Right atrium auricular region (tissue), 2 donors: ENCODE measurements at regions not wholly inside any gene's neighbourhood (a gene's known extent, or its start where the extent isn't known, plus 50 kb on each side); places are given as distances from the start of the nearest gene placed in this dataset.

ENCODE experiments used
- DNase-seq: peaks from one replicate; pipeline ENCODE4 v3.0.0-alpha.2; 2019; ENCODE audit warnings: low spot score
- H3K27ac ChIP-seq, 2 donors: fragments of 200-600 bp; sonication (generic); 1 replicate in 1 of 2; 2 replicates in 1 of 2; pipeline ENCODE4 v1.5.1; 2016 to 2019
- H3K27me3 ChIP-seq, 2 donors: fragments of 200-600 bp; sonication (generic); one replicate each; pipeline versions ENCODE4 v1.5.1 to v1.6.0; 2017 to 2019
- H3K36me3 ChIP-seq: fragments of 200-600 bp; sonication (generic); one replicate; pipeline ENCODE4 v1.5.1; 2016
- H3K4me1 ChIP-seq, 2 donors: fragments of 200-600 bp; sonication (generic); one replicate each; pipeline versions ENCODE4 v1.5.1 to v1.6.0; 2017 to 2019
- H3K4me3 ChIP-seq, 2 donors: fragments of 200-600 bp; sonication (generic); 1 replicate in 1 of 2; 2 replicates in 1 of 2; pipeline ENCODE4 v1.5.1; 2017 to 2019; ENCODE audit warnings: mild to moderate bottlenecking in 1 of 2, moderate library complexity in 1 of 2
- H3K9me3 ChIP-seq, 2 donors: fragments of 200-600 bp; sonication (generic); one replicate each; pipeline ENCODE4 v1.5.1; 2019
- CTCF ChIP-seq, 2 donors: fragments of 200-600 bp; sonication (generic); IDR thresholded peaks; one replicate each; pipeline ENCODE4 v1.5.1; 2019; ENCODE audit warnings: antibody characterized with exemption in 2 of 2

GRCh38 chr2:204110751-204111516 lies 174.4 kb downstream of the ICOS start:
- H3K36me3 ChIP-seq, result no peaks in the 10 kb centered on the region
- DNase-seq, result no peak
- H3K27me3 ChIP-seq, result no peaks in the 10 kb centered on the region
- H3K4me3 ChIP-seq, result no peak overlapping the region
- H3K27ac ChIP-seq, result peak overlapping the region; percentile 33 to 61
- TF ChIP-seq CTCF (IDR thresholded peaks at IDR 0.05), result no peak
- H3K4me1 ChIP-seq, result peaks cover 0 to 69% of the 10 kb centered on the region in 2 donors
- H3K9me3 ChIP-seq, result no peaks in the 10 kb centered on the region

GRCh38 chr2:204112084-204112770 lies 175.7 kb downstream of the ICOS start:
- Histone ChIP-seq H3K36me3 (no peaks in the 10 kb centered on the region), H3K27ac (peak overlapping the region in 1 of 2 donors; percentile 4), H3K4me1 (peaks cover 0 to 76% of the 10 kb centered on the region in 2 donors), H3K9me3 (no peaks in the 10 kb centered on the region), H3K27me3 (no peaks in the 10 kb centered on the region), H3K4me3 (no peak overlapping the region)
- no peak for DNase-seq
- no peak for TF ChIP-seq CTCF (IDR thresholded peaks at IDR 0.05)

GRCh38 chr2:204114295-204115136 lies 178.0 kb downstream of the ICOS start:
- Histone ChIP-seq H3K4me1 (peaks cover 0 to 62% of the 10 kb centered on the region in 2 donors), H3K27me3 (no peaks in the 10 kb centered on the region), H3K4me3 (no peak overlapping the region), H3K9me3 (no peaks in the 10 kb centered on the region), H3K36me3 (no peaks in the 10 kb centered on the region), H3K27ac (peak overlapping the region in 1 of 2 donors; percentile 52)
- DNase-seq, result no peak
- TF ChIP-seq CTCF (IDR thresholded peaks at IDR 0.05), result no peak

GRCh38 chr2:204115137-204116056 lies 178.8 kb downstream of the ICOS start:
- H3K27me3 ChIP-seq, result no peaks in the 10 kb centered on the region
- no peak for DNase-seq
- peak overlapping the region; percentile 14 to 52 for H3K27ac ChIP-seq
- H3K36me3 ChIP-seq, result no peaks in the 10 kb centered on the region
- H3K4me3 ChIP-seq, result no peak overlapping the region
- H3K4me1 ChIP-seq, result peaks cover 0 to 53% of the 10 kb centered on the region in 2 donors
- TF ChIP-seq CTCF (IDR thresholded peaks at IDR 0.05), result no peak
- no peaks in the 10 kb centered on the region for H3K9me3 ChIP-seq
